HG03066 (cell line): ENCODE measurements at regions not wholly inside any gene's neighbourhood (a gene's known extent, or its start where the extent isn't known, plus 50 kb on each side); places are given as distances from the start of the nearest gene placed in this dataset.

Source experiments
- ATAC-seq: cut with Tn5 transposase; IDR thresholded peaks from one replicate; pipeline ENCODE4 v1.9.1; 2021; ENCODE audit warnings: low read depth; ENCODE audit not compliant: unreplicated experiment

DNA sequence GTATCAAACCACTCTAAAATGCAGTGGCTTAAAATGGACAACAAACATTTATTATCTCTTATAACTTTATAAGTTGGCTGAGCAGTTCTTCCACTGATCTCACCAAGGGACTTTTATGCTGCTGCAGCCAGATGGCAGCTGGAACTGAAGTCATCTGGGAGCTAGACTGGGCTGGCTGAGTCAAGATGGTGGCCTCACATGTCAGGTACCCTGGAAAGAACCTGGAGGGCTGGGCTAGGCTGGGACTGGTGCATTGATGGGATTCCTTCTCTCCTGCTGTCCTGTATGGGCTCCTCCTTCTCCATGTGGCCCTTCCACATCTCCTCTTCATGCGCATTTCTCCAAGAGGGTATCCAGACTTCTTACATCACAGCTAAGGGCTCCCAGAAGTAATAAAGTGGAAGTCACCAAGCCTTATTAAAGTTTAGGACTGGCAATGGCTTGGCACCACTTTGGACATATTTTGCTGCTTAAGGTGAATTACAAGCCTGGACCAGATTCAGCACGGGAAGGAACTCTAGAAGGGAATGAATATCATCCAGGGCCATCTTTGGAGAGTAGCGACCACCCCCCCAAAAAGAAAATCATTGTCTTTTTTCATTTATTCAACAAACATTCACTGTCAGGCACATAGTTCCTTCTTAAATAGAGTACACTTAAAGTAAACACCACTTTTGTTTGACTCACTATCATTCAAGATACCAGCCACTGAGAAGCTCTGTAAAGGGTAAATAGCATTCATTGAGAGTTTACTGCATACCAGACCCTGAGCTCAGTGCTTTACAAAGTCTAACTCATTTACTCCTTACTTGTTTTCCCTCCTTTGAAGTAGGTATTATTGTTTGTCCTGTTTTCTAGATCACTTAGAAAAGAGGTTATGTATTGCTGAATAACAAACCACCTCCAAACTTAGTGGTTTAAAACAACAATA, 138.0 kb downstream of the ZFP36L2 start:
- no peak for ATAC-seq

DNA sequence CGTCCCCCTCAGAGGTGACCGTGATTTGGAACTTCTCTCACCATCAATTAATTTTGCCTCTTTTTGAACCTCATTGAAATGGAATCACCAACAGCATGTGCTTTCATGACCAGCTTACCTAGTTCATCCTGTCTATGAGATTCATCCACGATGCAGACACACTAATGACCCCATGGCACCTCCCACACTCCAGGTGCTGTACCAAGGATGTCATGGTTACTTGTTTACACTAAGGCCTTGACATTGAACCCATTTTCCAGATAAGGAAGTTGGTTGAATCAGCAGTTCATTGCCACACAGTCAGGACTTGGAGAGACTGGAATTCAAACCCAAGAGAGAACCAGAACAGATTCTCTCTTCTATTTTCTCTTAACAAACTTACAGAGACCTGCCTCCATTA, 139.0 kb downstream of the ZFP36L2 start:
- no peak for ATAC-seq

DNA sequence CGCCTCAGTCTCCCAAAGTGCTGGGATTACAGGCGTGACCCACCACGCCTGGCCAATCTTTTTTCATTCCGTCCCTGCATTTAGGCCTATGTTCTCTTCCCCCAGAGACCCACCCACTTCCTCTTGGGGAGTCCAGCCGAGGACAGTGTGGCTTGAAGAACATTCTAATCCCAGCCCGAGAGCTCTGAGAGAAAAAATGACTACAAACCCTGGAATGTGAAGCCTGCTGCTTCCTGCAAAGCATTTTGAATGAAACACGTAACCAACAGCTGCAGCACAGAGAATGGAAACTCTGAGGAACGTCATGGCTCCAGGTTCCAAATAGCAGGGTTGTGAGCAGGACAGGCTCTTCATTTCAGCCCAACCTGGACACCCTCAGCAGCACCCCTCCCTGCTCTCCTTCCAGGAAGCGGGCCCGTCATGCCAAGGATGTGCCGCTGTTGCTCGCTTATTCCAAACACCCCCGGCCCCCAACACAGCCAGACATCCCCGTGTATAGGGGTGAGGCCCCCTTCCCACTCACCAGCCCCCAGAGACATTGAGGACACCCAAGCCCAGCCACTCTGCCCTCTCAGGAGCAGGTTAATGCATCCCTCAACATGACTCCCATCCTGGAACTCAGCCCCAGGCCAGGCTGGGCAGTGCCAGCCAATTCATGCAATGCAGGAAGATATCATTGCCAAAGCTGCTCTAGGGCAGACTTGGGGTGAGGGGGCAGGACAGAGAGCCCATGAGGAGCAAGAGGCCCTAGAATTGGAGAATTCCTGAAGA, 139.8 kb downstream of the ZFP36L2 start:
- ATAC-seq, result no peak

DNA sequence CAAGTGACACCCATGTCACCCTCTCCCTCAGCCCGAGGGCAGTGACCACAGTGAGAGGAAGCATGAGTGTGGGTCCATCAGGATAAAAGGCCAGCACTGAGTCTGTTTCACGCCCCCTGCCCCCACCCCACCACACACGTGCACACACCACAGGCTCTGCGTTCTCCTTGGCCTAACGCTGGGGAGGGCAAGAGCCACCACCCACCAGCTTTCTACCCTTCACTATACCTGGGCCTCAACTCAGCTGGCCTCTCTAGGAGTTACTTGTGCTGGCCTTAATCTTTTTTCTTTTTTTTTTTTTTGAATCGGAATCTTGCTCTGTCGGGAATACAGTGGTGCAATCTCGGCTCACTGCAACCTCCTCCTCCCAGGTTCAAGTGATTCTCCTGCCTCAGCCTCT, 140.5 kb downstream of the ZFP36L2 start:
- ATAC-seq, result no peak

DNA sequence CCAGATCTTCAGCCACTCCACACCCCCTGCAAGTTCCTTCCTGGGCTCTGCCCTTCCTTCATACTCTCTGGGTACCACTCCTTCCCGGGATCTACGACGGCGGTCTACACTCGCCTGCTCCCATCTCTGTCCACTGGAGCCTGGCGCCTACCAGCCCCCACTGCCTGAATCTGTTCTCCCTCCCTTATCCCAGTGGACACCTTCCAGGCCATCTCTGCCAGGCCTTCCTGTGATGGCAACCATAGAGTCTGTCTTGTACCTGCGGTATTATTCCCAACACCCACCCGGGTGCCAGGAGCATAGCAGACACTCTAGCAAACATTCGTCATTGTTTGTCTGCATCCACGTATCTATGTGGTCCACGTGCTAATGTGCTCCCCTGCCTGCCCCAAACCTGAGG, 140.9 kb downstream of the ZFP36L2 start:
- ATAC-seq, result no peak

DNA sequence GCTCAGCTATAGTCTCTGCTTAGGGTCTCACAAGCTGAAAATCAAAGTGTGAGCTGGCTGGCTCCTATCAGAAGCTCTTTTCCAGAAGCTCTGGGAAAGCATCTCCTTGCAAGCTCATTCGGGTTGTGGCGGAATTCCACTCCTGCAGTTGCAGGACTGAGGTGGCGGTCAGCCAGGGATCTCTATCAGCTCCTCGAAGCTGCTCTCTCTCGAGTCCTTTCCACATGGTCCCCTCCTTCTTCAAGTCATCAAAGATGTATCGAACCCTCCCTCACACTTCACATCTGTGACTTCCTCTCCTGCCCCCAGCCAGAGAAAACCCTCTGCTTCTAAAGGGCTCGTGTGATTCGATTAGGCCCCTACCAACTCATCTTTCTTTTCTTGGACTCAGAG, 141.7 kb downstream of the ZFP36L2 start:
- no peak for ATAC-seq

DNA sequence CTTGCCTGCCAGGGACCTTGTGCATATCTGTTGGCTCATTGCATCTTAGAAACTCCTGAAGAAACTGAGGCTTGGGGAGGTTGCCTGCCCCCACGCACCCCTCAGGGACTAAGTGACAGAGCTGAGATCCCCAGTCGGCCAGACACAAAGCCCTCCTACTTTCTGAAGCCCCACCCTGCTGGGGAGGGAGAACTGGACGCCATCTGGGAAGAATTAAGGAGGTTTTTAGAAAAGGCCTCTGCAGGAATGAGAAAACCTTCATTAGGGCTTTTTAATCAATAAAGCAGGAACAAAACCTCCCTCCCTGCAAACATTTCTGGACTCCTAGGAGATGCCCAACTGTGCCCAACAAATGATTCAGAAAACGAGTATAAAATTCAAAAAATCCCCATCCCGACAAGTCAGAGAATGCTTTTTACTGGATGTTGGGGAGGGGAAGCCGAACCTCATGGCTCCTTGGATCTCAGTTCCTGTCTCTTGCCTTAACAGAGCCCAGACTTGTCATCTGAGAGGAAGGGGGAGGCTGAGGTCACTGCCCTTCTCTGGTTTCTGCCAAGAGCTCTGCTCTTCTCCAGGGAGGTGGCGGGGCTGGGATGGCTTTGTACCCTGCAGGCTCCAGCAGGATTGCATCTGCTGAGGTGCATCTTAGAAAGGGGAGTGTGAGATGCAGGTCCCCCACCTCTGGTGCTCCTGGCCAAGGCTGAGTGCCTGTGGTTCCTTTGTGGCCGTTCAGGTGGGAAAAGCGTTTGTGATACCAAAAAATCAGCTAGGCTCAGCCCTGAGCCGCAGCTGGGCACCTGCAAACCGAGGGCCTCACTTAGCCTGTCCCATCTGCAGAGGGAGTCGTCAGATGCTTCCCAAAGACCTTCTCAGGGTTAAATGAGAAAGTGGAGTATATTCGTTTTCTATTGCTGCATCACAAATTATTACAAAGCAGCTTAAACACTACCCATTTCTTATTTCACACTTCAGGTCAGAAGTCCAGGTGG, 142.4 kb downstream of the ZFP36L2 start:
- no peak for ATAC-seq

DNA sequence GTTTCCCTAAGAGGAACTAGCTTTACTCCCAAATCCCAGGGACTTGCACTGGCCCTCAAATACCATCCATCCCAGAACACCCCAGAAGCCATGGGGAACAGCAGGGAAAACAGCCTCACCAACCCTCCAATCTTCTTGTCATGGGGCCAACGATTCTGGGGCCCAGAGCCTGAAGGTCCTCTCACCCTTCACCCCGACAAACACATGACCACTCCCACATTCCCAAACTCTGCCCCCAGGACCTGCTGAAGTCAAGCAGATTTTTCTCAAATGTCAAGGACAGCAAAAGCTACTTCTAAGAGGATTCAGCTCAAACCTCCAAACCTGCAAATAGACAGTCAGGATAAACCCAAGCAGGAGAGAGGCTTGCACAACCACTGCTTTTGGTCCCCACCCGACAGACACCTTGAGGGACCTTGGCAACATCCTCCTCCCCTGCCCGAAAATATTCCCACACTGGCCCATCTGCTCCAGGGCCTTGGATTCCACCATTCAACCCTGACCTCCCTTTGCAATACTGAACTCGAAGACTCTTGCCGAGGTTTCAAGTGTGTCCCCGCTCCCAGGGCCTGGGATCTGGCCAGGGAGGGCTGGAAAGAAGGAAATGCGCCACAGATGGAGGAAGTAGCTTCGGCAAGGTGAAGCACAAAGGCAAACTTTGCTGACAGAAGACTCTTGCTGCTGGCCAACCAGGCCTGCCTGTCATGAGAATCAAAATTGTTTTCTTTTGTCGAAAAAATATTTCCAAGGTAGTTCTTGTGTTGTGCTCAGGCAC, 143.3 kb downstream of the ZFP36L2 start:
- no peak for ATAC-seq

DNA sequence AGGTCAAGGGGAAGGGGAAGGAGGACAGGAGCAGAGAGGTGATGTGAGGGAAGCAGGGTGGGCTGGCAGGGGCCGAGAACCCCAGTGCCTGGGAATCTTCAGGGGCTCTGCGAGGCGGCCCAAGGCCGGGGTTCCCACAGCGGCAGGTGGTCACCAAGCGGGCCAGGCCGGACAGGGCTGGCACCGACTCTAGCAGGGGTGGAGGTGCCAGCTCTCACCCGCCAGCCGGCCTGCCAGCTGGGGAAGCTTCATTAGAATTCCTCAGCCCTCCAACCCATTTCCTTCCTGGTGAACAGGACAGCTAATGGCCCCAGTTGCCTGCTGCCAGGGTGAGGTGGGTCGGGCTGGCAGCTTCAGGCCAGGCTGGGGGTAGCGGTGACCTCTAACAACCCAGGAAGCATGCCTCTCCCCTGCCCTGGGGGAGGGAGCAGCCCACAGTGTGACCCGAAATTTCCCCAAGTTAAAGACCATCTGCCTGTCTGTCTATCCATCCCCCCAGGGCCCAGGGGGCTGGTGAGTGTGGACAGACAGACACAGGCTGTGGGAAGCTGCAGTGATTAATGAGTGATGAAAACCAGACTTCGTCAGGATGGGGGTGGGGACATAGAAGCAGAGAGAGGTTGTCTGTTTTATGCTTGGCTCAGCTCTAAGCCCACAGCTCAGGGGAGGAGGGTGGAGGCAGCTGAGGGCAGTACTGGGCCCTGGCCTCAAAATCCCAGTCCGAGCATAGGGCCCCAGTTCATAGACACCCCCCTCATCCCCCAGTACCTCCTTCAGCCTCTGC, 144.1 kb downstream of the ZFP36L2 start:
- no peak for ATAC-seq

DNA sequence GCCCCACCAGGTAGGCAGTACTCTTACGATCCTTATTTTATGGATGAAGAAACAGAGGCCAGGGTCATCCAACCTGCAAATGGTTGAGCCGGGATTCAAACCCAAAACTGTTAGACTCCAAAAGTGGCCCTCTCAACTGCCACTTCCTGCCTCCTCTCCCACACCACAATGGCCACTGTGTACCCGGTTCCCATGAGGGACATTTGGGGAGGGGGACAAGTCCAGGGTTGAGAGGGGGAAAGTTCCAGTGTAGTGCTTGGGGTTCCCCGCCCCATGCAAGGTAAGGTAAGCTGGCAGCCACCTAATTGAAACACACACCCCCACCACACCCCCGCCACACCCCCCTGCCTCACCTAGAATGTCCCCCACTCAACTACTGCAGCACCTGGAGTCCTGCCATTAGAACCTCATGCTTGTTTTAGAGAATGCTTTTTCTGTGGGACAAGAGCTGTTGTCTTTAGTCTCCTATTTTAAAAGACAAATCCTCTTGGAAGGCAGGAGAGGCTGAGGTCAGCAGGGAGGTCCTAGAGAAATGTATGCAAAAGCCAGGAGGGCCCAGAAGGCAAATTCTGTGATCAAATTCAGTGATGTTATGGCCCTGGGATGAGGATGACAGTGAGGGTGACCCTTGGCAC, 145.2 kb downstream of the ZFP36L2 start:
- no peak for ATAC-seq

DNA sequence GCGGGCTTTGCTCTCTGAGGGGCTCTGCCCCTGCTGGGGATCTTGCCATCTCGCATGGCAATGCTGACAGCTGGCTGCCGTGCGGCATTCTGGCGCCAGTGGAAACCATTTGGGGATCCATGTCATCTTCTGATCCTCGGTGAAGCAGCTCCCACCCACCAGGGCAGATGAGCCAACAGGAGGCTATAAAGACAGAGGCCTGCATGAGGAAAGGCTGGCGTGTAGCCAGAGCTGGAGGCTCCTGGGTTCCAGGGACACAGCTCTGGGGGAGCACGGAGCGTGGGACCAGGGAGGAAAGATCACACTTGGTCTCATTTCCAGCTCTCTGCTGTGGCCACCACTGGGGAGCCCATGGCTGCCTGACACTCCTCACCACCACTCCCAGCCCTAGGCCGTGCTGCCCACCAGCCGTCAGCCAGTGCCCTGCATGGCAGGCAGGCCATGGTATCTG, 145.8 kb downstream of the ZFP36L2 start:
- ATAC-seq, result no peak

DNA sequence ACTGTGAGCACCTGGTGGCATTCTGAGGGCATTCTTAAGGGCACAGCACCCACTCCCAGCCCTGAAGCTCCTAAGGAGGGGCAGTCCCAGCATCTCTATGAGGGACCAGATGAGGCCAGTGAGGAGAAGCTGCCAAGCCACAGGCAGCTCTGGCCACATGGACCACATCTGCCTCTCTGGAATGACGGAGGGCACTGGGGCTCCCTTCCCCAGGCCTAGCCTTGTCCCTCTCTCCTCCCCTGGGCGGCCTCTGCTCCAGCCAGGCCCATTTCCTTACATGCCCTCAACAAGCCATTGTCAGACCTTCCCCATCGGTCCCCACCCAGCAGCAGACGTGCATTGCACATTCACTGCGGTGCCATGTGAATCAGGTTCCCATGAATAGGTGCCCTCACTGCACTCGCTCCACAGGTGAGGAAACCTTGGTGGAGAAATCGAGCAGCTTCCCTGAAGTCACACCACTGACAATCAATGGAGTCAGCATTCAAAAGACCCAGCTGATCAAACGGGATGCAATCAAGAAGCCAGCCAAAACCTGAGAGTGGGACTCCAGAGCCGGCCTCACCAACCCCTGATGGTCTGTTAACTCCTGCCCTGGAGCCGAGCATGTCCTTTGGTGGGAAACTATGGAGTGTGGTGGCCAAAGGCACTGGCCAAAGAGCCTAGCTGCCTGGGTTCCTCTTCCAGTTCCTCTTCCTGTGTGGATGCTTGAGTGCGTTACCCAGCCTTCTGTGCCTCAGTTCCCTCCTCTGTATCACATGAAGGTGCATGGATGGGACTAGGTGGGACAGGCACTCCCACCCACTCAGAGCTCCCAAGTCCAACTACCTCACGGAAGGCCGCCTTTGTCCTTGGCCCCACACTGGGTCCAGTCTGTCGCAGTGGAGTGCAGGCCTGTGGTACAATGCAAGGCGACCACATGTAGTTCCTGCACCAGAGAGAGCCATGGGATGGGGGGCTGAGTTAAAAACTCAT, 147.3 kb downstream of the ZFP36L2 start:
- no peak for ATAC-seq

DNA sequence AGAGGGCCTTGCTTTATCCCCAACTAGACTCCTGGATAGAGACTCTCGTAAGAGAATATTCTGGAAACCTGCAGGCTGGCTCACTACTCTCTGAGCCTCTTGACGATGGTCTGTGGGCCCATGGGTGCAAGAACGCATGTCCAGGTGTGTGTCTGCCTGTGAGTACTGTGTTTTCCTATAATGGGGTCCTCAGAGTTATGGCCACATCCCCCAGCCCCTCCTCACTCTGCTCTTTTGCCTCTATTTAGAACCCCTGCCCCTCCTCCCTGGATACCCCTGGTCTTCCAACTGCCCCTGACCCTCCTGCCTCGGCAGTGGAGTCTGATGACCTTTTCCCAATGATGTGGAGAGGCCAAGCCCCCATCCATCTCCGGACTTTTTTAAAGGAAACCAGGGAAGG, 148.1 kb downstream of the ZFP36L2 start:
- ATAC-seq, result no peak

DNA sequence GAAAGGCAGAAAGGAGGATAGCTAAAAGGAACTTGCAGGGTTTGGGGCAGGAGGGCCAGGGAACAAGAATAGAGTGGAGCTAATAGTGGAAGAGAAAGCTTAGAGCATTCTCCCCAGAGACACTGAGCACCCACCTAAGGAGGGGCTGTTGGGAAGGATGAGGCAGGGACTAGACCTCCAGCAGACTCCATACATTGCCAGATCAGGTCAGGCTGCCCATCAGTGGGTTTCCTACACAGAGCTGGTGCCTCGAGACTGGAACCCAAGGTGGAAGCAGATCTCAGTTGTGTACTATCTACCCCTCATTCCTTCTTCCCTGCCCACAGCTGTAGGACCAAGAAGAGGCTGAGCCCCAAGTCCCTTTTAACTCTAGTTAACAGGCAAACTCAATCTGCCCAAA, 148.5 kb downstream of the ZFP36L2 start:
- ATAC-seq, result no peak

DNA sequence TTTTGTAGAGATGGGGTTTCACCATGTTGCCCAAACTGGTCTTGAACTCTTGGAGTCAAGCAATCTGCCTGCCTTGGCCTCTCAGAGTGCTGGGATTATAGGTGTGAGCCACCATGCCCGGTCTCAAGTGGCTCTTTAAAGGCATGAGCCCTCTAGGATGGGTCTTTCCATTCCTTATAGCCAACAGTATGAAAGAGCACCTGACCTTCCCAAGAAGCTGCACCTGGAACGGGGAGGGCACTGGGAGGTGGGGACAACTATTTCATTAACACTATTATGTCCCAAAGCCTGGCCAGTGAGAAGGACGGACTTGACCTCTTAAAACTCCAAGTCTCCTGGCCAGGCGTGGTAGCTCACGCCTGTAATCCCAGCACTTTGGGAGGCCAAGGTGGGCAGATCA, 149.7 kb downstream of the ZFP36L2 start:
- no peak for ATAC-seq

DNA sequence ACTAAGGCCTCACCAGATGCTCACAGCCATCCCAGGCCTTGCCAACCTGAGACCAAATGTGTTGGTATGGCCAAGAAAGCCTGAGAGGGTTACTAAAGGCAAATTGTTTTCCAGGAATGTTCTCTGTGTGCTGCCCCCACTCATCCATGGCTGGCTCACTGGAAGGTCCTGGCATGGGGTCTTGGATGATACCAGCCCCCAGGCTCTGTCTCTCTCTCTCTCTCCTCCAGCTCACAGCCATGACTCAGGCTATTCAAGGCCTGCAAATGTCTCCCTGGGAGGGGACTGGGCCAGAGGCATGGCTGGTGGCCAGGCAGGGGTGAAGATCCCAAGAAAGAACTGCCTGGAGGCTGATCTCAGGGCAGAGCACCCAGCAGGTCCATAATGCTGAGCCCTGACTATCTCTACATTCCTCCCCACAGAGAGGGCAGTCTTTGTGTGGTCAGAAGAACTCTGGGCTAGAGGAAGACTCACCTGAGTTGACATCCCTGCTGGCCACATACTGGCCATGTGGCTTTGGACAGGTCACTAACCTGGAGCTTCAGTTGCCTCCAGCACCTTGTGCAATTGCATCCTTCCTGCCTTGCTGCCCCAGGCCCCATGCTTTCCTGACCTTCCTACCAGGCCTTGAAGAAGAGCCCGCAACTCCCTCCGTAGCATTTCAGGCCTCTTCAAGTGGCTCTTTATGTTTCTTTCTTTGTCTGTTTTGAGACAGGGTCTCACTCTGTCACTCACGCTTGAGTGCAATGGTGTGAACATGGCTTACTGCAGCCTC, 150.4 kb downstream of the ZFP36L2 start:
- no peak for ATAC-seq
